GM12873 (cell line): ENCODE measurements at regions not wholly inside any gene's neighbourhood (a gene's known extent, or its start where the extent isn't known, plus 50 kb on each side); places are given as distances from the start of the nearest gene placed in this dataset.

ENCODE experiments used
- TF ChIP-seq, protein P1 (sequence below): IDR thresholded peaks from 2 replicates; pipeline ENCODE4 v1.5.1; 2012; ENCODE audit warnings: low read depth, mild to moderate bottlenecking, moderate library complexity, low read length, control low read depth; ENCODE audit not compliant: insufficient read depth; ENCODE audit errors: missing control alignments

GRCh38 chr15:38885001-38885400 lies 320.4 kb upstream of the RASGRP1 start:
- TF ChIP-seq, protein P1, sequence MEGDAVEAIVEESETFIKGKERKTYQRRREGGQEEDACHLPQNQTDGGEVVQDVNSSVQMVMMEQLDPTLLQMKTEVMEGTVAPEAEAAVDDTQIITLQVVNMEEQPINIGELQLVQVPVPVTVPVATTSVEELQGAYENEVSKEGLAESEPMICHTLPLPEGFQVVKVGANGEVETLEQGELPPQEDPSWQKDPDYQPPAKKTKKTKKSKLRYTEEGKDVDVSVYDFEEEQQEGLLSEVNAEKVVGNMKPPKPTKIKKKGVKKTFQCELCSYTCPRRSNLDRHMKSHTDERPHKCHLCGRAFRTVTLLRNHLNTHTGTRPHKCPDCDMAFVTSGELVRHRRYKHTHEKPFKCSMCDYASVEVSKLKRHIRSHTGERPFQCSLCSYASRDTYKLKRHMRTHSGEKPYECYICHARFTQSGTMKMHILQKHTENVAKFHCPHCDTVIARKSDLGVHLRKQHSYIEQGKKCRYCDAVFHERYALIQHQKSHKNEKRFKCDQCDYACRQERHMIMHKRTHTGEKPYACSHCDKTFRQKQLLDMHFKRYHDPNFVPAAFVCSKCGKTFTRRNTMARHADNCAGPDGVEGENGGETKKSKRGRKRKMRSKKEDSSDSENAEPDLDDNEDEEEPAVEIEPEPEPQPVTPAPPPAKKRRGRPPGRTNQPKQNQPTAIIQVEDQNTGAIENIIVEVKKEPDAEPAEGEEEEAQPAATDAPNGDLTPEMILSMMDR: no peak

DNA sequence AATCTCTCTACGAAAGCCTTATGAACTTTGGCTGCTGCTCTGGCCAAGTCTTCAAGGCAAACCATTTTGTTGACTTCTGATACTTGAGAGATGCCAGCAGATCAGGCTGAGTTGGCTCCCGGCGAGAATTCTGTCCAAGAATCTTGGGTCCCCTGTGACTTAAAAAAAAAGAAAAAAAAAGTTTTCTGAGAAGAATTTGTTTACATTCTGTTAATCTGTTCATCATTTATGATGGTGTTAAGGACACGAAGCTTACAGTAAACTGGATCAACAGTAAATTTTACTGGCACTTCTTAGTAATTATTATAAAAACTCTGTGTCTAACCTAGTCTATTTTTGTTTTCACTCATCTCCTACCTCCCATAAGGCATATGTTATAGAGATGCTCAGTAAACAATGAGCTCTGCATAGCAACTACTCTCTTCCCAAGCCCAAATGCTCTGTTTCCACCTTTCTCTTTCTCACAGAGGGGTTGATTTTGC lies 320.9 kb upstream of the RASGRP1 start:
- TF ChIP-seq, protein P1: no peak

- TF ChIP-seq, protein P1: no peak
These were observed 321.9 kb upstream of the RASGRP1 start for GRCh38 chr15:38886315-38887163.

- TF ChIP-seq, protein P1: no peak
These were observed 324.1 kb upstream of the RASGRP1 start for GRCh38 chr15:38888701-38889221.

DNA sequence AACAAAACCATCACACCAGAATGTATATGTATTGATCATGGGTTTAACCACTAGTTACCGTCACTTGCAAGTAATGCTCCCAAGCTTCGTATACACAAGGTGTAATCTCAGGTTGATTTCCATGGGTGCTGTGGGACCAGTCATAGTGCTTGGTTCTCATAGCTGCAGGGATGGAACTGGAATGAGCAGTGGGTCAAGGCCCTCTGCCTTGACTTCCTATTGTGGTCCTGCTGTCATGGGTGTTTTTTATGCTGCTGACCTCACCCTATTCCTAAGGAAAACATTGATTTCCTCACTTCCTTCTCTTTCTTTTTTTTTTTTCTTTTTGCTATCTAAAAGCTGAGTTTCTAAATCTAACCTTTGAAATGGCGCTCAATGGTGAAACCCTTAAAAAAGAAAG lies 325.6 kb upstream of the RASGRP1 start:
- TF ChIP-seq, protein P1: no peak

DNA sequence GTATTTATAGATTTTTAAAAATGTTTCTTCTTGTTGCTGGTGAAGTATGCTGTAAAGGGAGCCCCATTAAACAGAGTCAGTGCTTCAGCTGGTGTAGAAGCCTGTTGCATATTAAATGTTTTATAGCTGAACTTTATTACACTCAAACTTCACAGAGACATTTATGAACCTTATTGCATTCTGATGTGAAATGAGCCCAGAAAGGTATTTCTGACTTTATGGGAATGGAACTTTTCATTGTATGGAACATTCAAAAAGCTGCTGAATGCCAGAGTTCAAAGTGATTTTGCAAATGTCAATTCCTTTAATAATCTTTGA lies 329.3 kb upstream of the RASGRP1 start:
- TF ChIP-seq, protein P1: no peak

GRCh38 chr15:38894243-38894948 lies 329.8 kb upstream of the RASGRP1 start:
- TF ChIP-seq, protein P1: no peak
